A549 (cell line): ENCODE measurements at regions not wholly inside any gene's neighbourhood (a gene's known extent, or its start where the extent isn't known, plus 50 kb on each side); places are given as distances from the start of the nearest gene placed in this dataset.

ENCODE experiments used
- CTCF ChIP-seq: fragments of >200 bp; sonication (Bioruptor Twin); formaldehyde crosslinking; IDR thresholded peaks from 3 replicates; pipeline ENCODE4 v1.5.1; 2016
- ESRRA ChIP-seq: fragments of 150-350 bp; IDR thresholded peaks from 2 replicates; pipeline ENCODE4 v1.6.1; 2014; ENCODE audit warnings: mild to moderate bottlenecking, low read length, borderline replicate concordance
- KDM1A ChIP-seq: fragments of 200-600 bp; sonication (generic); IDR thresholded peaks from 2 replicates; pipeline ENCODE4 v1.6.1; 2016; ENCODE audit warnings: low read depth, mild to moderate bottlenecking

- TF ChIP-seq CTCF, result no peak
- TF ChIP-seq KDM1A, result no peak
- no peak for TF ChIP-seq ESRRA
Observed at GRCh38 chr18:44126598-44126997, 554.1 kb upstream of the SETBP1 start.
